Glutamatergic neuron (in vitro differentiated cells): ENCODE measurements at regions not wholly inside any gene's neighbourhood (a gene's known extent, or its start where the extent isn't known, plus 50 kb on each side); places are given as distances from the start of the nearest gene placed in this dataset.
A peak's percentile ranks its signal among the peaks of the same experiment; 100 is the strongest.
"Not testable (repeated sequence)": the region's sequence is repeated elsewhere in the genome, so short reads cannot be mapped to it uniquely, and the experiment has no call there.

Experiments
- DNase-seq: peaks from one replicate; pipeline ENCODE4 v3.0.0; 2022
- H3K27ac Mint-ChIP-seq: one replicate; pipeline ENCODE4 v1.8.0; 2020; ENCODE audit warnings: mild to moderate bottlenecking, mixed read lengths, inconsistent platforms; ENCODE audit not compliant: unreplicated experiment
- H3K27me3 Mint-ChIP-seq: one replicate; pipeline ENCODE4 v1.8.0; 2020; ENCODE audit warnings: mild to moderate bottlenecking, moderate library complexity, mixed read lengths, inconsistent platforms; ENCODE audit not compliant: unreplicated experiment
- H3K36me3 Mint-ChIP-seq: one replicate; pipeline ENCODE4 v1.8.0; 2020; ENCODE audit warnings: mild to moderate bottlenecking, mixed read lengths, inconsistent platforms; ENCODE audit not compliant: unreplicated experiment
- H3K4me1 Mint-ChIP-seq: one replicate; pipeline ENCODE4 v1.8.0; 2020; ENCODE audit warnings: mild to moderate bottlenecking, low read depth, mixed read lengths, inconsistent platforms; ENCODE audit not compliant: unreplicated experiment
- H3K4me3 Mint-ChIP-seq: one replicate; pipeline ENCODE4 v1.8.0; 2020; ENCODE audit warnings: mild to moderate bottlenecking, mixed read lengths, inconsistent platforms; ENCODE audit not compliant: unreplicated experiment
- H3K9me3 Mint-ChIP-seq: one replicate; pipeline ENCODE4 v1.8.0; 2020; ENCODE audit warnings: mild to moderate bottlenecking, moderate library complexity, mixed read lengths, inconsistent platforms; ENCODE audit not compliant: unreplicated experiment
- TF ChIP-seq, protein P1 (sequence below): fragments of 200-600 bp; sonication (generic); IDR thresholded peaks from one replicate; pipeline ENCODE4 v1.5.0; 2021; ENCODE audit not compliant: partially characterized antibody, unreplicated experiment

GRCh38 chrX:46152756-46153155 is 392.5 kb downstream of the ZNF674 start:
- Mint-ChIP-seq H3K4me3 (no peak overlapping the region), H3K9me3 (no peaks in the 10 kb centered on the region), H3K27ac (peak overlapping the region; percentile 92), H3K36me3 (no peaks in the 10 kb centered on the region), H3K27me3 (no peaks in the 10 kb centered on the region), H3K4me1 (no peaks in the 10 kb centered on the region)
- TF ChIP-seq, protein P1, sequence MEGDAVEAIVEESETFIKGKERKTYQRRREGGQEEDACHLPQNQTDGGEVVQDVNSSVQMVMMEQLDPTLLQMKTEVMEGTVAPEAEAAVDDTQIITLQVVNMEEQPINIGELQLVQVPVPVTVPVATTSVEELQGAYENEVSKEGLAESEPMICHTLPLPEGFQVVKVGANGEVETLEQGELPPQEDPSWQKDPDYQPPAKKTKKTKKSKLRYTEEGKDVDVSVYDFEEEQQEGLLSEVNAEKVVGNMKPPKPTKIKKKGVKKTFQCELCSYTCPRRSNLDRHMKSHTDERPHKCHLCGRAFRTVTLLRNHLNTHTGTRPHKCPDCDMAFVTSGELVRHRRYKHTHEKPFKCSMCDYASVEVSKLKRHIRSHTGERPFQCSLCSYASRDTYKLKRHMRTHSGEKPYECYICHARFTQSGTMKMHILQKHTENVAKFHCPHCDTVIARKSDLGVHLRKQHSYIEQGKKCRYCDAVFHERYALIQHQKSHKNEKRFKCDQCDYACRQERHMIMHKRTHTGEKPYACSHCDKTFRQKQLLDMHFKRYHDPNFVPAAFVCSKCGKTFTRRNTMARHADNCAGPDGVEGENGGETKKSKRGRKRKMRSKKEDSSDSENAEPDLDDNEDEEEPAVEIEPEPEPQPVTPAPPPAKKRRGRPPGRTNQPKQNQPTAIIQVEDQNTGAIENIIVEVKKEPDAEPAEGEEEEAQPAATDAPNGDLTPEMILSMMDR = no peak
- peak; percentile 21 for DNase-seq

- peak overlapping the region; percentile 14 for H3K27ac Mint-ChIP-seq
- not testable (repeated sequence) for H3K9me3 Mint-ChIP-seq, H3K4me1 Mint-ChIP-seq, H3K4me3 Mint-ChIP-seq, DNase-seq, H3K27me3 Mint-ChIP-seq, H3K36me3 Mint-ChIP-seq
Measured at GRCh38 chrX:46151332-46151731, 393.9 kb downstream of the ZNF674 start.

GRCh38 chrX:46144566-46144965 is 400.7 kb downstream of the ZNF674 start:
- Mint-ChIP-seq H3K4me3 (no peak overlapping the region), H3K27me3 (no peaks in the 10 kb centered on the region), H3K36me3 (no peaks in the 10 kb centered on the region), H3K4me1 (no peaks in the 10 kb centered on the region), H3K27ac (no peak overlapping the region), H3K9me3 (no peaks in the 10 kb centered on the region)
- TF ChIP-seq, protein P1 = no peak
- no peak for DNase-seq

GRCh38 chrX:46140272-46140671 is 404.9 kb downstream of the ZNF674 start:
- Mint-ChIP-seq H3K4me1 (no peaks in the 10 kb centered on the region), H3K36me3 (no peaks in the 10 kb centered on the region), H3K9me3 (no peaks in the 10 kb centered on the region), H3K4me3 (no peak overlapping the region), H3K27me3 (peaks cover 2% of the 10 kb centered on the region), H3K27ac (no peak overlapping the region)
- DNase-seq = no peak
- TF ChIP-seq, protein P1 = no peak

DNA sequence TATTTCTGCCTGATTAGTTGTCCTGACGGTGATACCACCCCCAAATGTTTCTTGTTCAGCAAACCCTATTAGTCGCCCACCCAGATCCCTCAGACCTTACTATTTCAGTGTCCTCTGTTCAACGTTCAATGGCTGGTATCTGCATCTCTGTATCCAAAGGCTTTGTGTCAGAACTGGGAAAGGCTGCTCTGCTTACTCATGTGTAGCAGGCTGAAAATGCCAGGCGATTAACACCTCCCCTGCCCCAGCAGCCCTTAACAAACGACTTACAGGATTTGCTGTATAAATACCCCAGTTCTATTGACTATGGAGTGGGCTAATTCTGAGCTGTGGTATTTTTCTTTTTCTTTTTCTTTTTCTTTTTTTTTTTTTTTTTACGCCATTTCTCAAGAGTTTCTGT is 415.0 kb downstream of the ZNF674 start:
- Mint-ChIP-seq H3K27me3 (peaks cover 1% of the 10 kb centered on the region), H3K27ac (no peak overlapping the region), H3K9me3 (no peaks in the 10 kb centered on the region), H3K4me3 (no peak overlapping the region), H3K36me3 (no peaks in the 10 kb centered on the region), H3K4me1 (no peaks in the 10 kb centered on the region)
- DNase-seq = no peak
- TF ChIP-seq, protein P1 = no peak

DNA sequence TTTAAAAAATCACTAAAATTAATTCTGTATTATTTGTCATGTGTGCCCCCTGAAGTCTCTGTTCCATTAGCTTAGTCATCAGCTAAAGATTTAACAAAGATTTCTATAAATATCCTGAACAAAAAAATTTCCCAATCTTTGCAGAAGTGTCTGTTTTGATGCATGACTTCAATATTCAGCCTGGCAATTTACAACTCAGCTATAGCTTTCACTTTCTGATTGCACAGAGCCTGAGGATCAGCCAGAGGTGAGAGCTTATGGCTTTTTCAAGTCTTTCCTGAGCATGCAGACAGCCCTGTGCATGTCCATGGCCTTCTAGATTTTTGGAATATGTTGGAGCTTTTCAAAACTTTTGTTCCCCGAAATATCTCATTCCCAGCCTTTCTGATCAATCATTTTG is 420.1 kb downstream of the ZNF674 start:
- Mint-ChIP-seq H3K36me3 (no peaks in the 10 kb centered on the region), H3K4me3 (no peak overlapping the region), H3K9me3 (no peaks in the 10 kb centered on the region), H3K27ac (no peak overlapping the region), H3K27me3 (no peaks in the 10 kb centered on the region), H3K4me1 (no peaks in the 10 kb centered on the region)
- DNase-seq = no peak
- TF ChIP-seq, protein P1 = no peak
